Body of pancreas (tissue), 4 donors: ENCODE measurements at regions not wholly inside any gene's neighbourhood (a gene's known extent, or its start where the extent isn't known, plus 50 kb on each side); places are given as distances from the start of the nearest gene placed in this dataset.
A peak's percentile ranks its signal among the peaks of the same experiment; 100 is the strongest.

Experiments
- ATAC-seq: fragments of 150-250 bp; one replicate; pipeline ENCODE4 v1.9.1; 2016
- DNase-seq, 4 donors: peaks; one replicate each; pipeline ENCODE4 v3.0.0-alpha.2; 2019
- H3K27ac ChIP-seq, 4 donors: fragments of 200-600 bp; sonication (generic); 1 replicate in 3 of 4; 2 replicates in 1 of 4; pipeline versions ENCODE4 v1.5.1 to v1.6.1; 2016 to 2019; ENCODE audit warnings: mild to moderate bottlenecking in 1 of 4, mixed read lengths in 1 of 4, moderate library complexity in 1 of 4
- H3K27me3 ChIP-seq, 2 donors: fragments of 200-600 bp; sonication (generic); one replicate each; pipeline ENCODE4 v1.6.0; 2016; ENCODE audit warnings: mild to moderate bottlenecking in 1 of 2
- H3K36me3 ChIP-seq, 2 donors: fragments of 200-600 bp; sonication (generic); replicated peaks in 1 of 2; 2 replicates each; pipeline ENCODE4 v1.5.1; 2016; ENCODE audit warnings: low read depth in 2 of 2; ENCODE audit not compliant: insufficient read depth in 1 of 2
- H3K4me1 ChIP-seq: fragments of 200-600 bp; sonication (generic); one replicate; pipeline ENCODE4 v1.6.0; 2016
- H3K4me3 ChIP-seq, 2 donors: fragments of 200-600 bp; sonication (generic); 1 replicate in 1 of 2; 2 replicates in 1 of 2; pipeline ENCODE4 v1.5.1; 2016 to 2019
- H3K9me3 ChIP-seq, 3 donors: fragments of 200-600 bp; sonication (generic); 1 replicate in 2 of 3; 2 replicates in 1 of 3; pipeline ENCODE4 v1.5.1; 2016
- POLR2A ChIP-seq, 3 donors: fragments of 450-650 bp; IDR thresholded peaks; one replicate each; pipeline ENCODE4 v1.6.1; 2016; ENCODE audit warnings: antibody characterized with exemption in 3 of 3, mild to moderate bottlenecking in 2 of 3
- WGBS, 2 donors: methylation state at CpG; one replicate each; pipeline ENCODE4 v1.1.5; 2017; 5-methylcytosine and 5-hydroxymethylcytosine counted together
- intact Hi-C: fragments of 100-400 bp; cut with DNase I; formaldehyde crosslinking; loops from one replicate; pipeline ENCODE4 v1.15.1; 2023
- TF ChIP-seq, protein P1 (sequence below), 7 experiments: fragments of 450-650 bp in 4 of 7; fragments of 200-600 bp in 3 of 7; sonication (generic) in 3 of 7; IDR thresholded peaks; one replicate each; pipeline ENCODE4 v1.5.1; 2016 to 2019; ENCODE audit warnings: antibody characterized with exemption in 7 of 7

DNA sequence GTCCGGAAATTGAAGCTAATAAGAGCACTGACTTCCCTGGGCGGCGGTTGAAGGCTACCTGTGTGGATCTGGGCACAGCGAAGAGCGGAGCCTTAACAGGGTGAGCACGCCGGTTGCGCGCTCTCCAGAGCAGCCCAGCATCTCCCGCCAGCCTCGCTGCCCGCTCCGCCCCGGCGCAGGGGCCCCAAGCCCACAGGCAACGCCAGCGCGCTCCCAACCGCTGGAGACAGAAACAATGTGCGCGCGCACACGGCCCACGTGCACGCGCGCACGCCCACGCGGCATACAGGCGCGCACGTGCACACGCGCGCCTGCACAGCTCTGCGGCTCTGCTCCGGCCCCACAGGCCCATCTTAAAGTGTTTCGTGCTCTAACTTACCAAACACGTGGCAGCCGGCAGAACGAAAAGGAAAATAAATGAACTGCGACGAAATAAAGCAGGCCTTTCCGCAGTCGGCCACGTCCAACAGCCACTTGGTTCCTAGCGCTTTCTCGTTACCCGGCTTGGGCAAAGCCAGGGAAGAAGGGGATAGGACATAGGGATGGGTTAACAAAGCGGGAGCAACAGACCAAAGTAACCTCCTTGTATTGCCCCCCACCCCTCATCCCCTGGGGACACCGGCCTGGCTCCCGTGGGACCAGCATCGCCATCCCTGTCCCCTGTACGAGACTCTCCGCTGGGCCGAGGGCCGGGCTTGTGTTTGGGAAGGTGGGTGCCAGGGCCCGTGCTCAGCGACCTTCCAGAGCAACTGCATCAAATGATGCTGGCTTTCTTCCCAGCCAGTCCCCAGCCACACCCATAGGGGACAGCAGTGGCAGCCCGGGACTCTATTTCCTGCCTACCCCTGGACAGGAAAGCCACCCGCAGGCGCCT, 203.7 kb downstream of the ABHD5 start:
- Histone ChIP-seq H3K27ac (no peak overlapping the region), H3K4me1 (peaks cover 17% of the 10 kb centered on the region), H3K4me3 (no peak overlapping the region), H3K9me3 (no peaks in the 10 kb centered on the region), H3K27me3 (peaks cover 0 to 5% of the 10 kb centered on the region in 2 donors), H3K36me3 (no peaks in the 10 kb centered on the region)
- 8 to 18% methylated on average over 32 to 63 of the region's 63 CpGs for WGBS, 2 donors
- TF ChIP-seq POLR2A (IDR thresholded peaks at IDR 0.05) = no peak
- TF ChIP-seq, protein P1, sequence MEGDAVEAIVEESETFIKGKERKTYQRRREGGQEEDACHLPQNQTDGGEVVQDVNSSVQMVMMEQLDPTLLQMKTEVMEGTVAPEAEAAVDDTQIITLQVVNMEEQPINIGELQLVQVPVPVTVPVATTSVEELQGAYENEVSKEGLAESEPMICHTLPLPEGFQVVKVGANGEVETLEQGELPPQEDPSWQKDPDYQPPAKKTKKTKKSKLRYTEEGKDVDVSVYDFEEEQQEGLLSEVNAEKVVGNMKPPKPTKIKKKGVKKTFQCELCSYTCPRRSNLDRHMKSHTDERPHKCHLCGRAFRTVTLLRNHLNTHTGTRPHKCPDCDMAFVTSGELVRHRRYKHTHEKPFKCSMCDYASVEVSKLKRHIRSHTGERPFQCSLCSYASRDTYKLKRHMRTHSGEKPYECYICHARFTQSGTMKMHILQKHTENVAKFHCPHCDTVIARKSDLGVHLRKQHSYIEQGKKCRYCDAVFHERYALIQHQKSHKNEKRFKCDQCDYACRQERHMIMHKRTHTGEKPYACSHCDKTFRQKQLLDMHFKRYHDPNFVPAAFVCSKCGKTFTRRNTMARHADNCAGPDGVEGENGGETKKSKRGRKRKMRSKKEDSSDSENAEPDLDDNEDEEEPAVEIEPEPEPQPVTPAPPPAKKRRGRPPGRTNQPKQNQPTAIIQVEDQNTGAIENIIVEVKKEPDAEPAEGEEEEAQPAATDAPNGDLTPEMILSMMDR (IDR thresholded peaks at IDR 0.05) = no peak
- ATAC-seq (peak; percentile 65), DNase-seq (peak; percentile 25 to 63 (median 36))
- intact Hi-C loops = no loop called here

DNA sequence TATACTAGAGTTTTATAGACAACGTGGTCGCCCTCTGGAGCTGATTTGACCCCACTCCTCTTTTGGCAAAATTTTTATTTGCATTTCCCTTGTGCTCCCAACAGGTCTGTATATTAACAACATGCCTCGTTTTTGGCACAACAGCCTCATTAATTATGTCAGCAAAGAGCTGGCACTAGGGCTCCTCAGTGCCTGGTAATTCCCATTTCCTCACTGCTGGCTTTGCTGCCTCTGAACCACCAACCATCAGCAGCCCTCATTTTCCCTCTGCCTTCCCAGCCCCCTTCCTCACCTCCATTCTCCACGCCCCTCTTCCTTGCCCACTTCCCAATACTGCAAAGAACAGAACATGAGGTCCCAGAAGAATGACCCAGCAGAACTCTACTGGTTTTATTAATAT, 204.8 kb downstream of the ABHD5 start:
- TF ChIP-seq, protein P1 (IDR thresholded peaks at IDR 0.05) = no peak
- TF ChIP-seq POLR2A (IDR thresholded peaks at IDR 0.05) = no peak
- ATAC-seq = no peak
- Histone ChIP-seq H3K4me1 (peaks cover 17% of the 10 kb centered on the region), H3K9me3 (no peaks in the 10 kb centered on the region), H3K36me3 (no peaks in the 10 kb centered on the region), H3K27ac (no peak overlapping the region), H3K27me3 (peaks cover 0 to 5% of the 10 kb centered on the region in 2 donors), H3K4me3 (no peak overlapping the region)
- intact Hi-C loops = no loop called here
- no peak for DNase-seq
- 24 to 41% methylated on average over 4 of the region's 4 CpGs for WGBS, 2 donors

DNA sequence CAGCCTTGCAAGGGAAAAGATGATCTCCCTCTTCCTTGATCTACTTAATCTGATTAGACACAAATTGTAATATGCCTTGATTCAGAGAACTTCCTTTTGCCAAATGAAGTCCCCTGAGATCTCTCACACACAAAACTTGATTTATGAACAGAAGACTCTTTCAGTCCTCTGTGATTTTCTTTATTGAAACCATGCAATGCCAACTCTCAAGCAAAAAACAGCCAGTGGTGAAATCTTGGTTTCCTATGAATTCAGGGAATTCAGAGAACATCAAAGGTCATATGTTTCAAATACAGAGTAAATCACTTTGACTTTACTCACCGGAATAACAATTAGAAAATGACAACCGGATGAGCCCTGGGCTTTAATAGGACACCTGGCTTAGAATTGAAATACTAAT, 211.7 kb downstream of the ABHD5 start:
- no peak for ATAC-seq
- DNase-seq = no peak
- 74 to 77% methylated on average over 2 of the region's 2 CpGs for whole genome bisulfite sequencing, 2 donors
- intact Hi-C loops = no loop called here
- H3K4me3 ChIP-seq = no peak overlapping the region
- TF ChIP-seq, protein P1 (IDR thresholded peaks at IDR 0.05) = no peak
- TF ChIP-seq POLR2A (IDR thresholded peaks at IDR 0.05) = no peak
- no peaks in the 10 kb centered on the region for H3K9me3 ChIP-seq
- no peaks in the 10 kb centered on the region for H3K36me3 ChIP-seq
- H3K27ac ChIP-seq = no peak overlapping the region
- no peaks in the 10 kb centered on the region for H3K4me1 ChIP-seq
- H3K27me3 ChIP-seq = no peaks in the 10 kb centered on the region

DNA sequence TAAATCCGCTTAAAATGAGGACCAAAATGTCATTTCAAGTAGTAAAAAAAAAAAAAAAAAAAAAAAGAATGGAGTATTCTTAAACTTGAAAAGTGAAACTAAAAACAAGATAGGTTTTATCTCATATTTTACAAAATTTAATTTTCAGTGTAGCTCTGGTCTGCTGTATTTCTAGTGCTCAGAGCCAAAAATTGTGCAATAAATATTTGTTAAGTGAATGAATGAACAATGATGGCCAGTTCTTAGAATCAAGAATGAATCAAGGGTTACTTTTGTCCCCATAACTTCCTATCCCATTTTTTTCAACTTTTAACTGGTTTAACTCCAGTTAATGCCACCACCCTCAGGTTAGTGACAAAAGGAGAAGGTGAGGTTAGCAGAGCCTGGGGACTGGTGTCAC, 214.4 kb downstream of the ABHD5 start:
- ATAC-seq (no peak), DNase-seq (no peak)
- H3K36me3 ChIP-seq = no peaks in the 10 kb centered on the region
- no peak for TF ChIP-seq POLR2A (IDR thresholded peaks at IDR 0.05)
- TF ChIP-seq, protein P1 (IDR thresholded peaks at IDR 0.05) = no peak
- H3K27me3 ChIP-seq = no peaks in the 10 kb centered on the region
- no peaks in the 10 kb centered on the region for H3K4me1 ChIP-seq
- H3K9me3 ChIP-seq = no peaks in the 10 kb centered on the region
- H3K4me3 ChIP-seq = no peak overlapping the region
- no peak overlapping the region for H3K27ac ChIP-seq
- intact Hi-C loops = no loop called here
- 92% methylated on average over 1 of the region's 1 CpG for WGBS, 2 donors
